ENCODE measurements at regions not wholly inside any gene's neighbourhood (a gene's known extent, or its start where the extent isn't known, plus 50 kb on each side); places are given as distances from the start of the nearest gene placed in this dataset.

- no peak for DNase-seq
Measured at GRCh38 chr10:4658777-4659176, 167.2 kb upstream of the AKR1E2 start.

GRCh38 chr10:4656576-4657194 is 169.3 kb upstream of the AKR1E2 start:
- DNase-seq: no peak

- DNase-seq: no peak
Measured at GRCh38 chr10:4655879-4656278, 170.1 kb upstream of the AKR1E2 start.

GRCh38 chr10:4655406-4655805 is 170.6 kb upstream of the AKR1E2 start:
- DNase-seq: no peak

GRCh38 chr10:4654496-4654895 is 171.5 kb upstream of the AKR1E2 start:
- DNase-seq: no peak

- no peak for DNase-seq
Measured at GRCh38 chr10:4653160-4653559, 172.8 kb upstream of the AKR1E2 start.

GRCh38 chr10:4652111-4653010 is 173.6 kb upstream of the AKR1E2 start:
- DNase-seq: no peak

- DNase-seq: no peak
Measured at GRCh38 chr10:4651404-4652037, 174.5 kb upstream of the AKR1E2 start.

- DNase-seq: no peak
Measured at GRCh38 chr10:4650582-4650981, 175.4 kb upstream of the AKR1E2 start.

GRCh38 chr10:4649886-4650508 is 176.0 kb upstream of the AKR1E2 start:
- DNase-seq: no peak

GRCh38 chr10:4649471-4649870 is 176.5 kb upstream of the AKR1E2 start:
- DNase-seq: no peak

- DNase-seq: no peak
Measured at GRCh38 chr10:4648999-4649398, 177.0 kb upstream of the AKR1E2 start.

- DNase-seq: no peak
Measured at GRCh38 chr10:4647109-4647785, 178.8 kb upstream of the AKR1E2 start.

- DNase-seq: no peak
Measured at GRCh38 chr10:4646547-4646946, 179.5 kb upstream of the AKR1E2 start.

GRCh38 chr10:4645836-4646235 is 180.2 kb upstream of the AKR1E2 start:
- DNase-seq: no peak

GRCh38 chr10:4643471-4643870 is 182.5 kb upstream of the AKR1E2 start:
- no peak for DNase-seq

GRCh38 chr10:4639960-4640359 is 186.0 kb upstream of the AKR1E2 start:
- DNase-seq: no peak

GRCh38 chr10:4638099-4638498 is 187.9 kb upstream of the AKR1E2 start:
- no peak for DNase-seq

GRCh38 chr10:4637657-4638056 is 188.3 kb upstream of the AKR1E2 start:
- no peak for DNase-seq

GRCh38 chr10:4635883-4636282 is 190.1 kb upstream of the AKR1E2 start:
- DNase-seq: no peak

- DNase-seq: no peak
Measured at GRCh38 chr10:4635388-4635787, 190.6 kb upstream of the AKR1E2 start.

GRCh38 chr10:4633776-4634175 is 192.2 kb upstream of the AKR1E2 start:
- no peak for DNase-seq

- DNase-seq: no peak
Measured at GRCh38 chr10:4633186-4633585, 192.8 kb upstream of the AKR1E2 start.
